Neuronal stem cell (in vitro differentiated cells): ENCODE measurements at regions not wholly inside any gene's neighbourhood (a gene's known extent, or its start where the extent isn't known, plus 50 kb on each side); places are given as distances from the start of the nearest gene placed in this dataset.

Experiments
- DNase-seq: peaks from one replicate; pipeline ENCODE4 v3.0.0-alpha.2; 2013; ENCODE audit warnings: low spot score
- H2AFZ ChIP-seq: one replicate; pipeline ENCODE4 v1.6.1; 2013; ENCODE audit warnings: mild to moderate bottlenecking, low read length, inconsistent platforms
- H2AK5ac ChIP-seq: 2 replicates; pipeline ENCODE4 v1.6.1; 2013; ENCODE audit warnings: low read depth, mild to moderate bottlenecking, inconsistent platforms, low read length, moderate library complexity, mixed read lengths
- H2BK120ac ChIP-seq: 2 replicates; pipeline ENCODE4 v1.6.1; 2013; ENCODE audit warnings: low read depth, mild to moderate bottlenecking, inconsistent platforms, low read length, moderate library complexity, mixed read lengths
- H2BK12ac ChIP-seq: one replicate; pipeline ENCODE4 v1.6.1; 2013; ENCODE audit warnings: low read length, inconsistent platforms
- H2BK15ac ChIP-seq: 2 replicates; pipeline ENCODE4 v1.6.1; 2013; ENCODE audit warnings: mild to moderate bottlenecking, low read length, inconsistent platforms, mixed read lengths
- H2BK5ac ChIP-seq: one replicate; pipeline ENCODE4 v1.6.1; 2013; ENCODE audit warnings: inconsistent platforms, mild to moderate bottlenecking, low read length, moderate library complexity
- H3K14ac ChIP-seq: one replicate; pipeline ENCODE4 v1.6.1; 2013; ENCODE audit warnings: low read length, inconsistent platforms
- H3K18ac ChIP-seq: 2 replicates; pipeline ENCODE4 v1.6.1; 2013; ENCODE audit warnings: low read length, inconsistent platforms
- H3K23ac ChIP-seq: 2 replicates; pipeline ENCODE4 v1.6.1; 2013; ENCODE audit warnings: low read depth, mild to moderate bottlenecking, mixed read lengths, low read length, inconsistent platforms; ENCODE audit not compliant: poor library complexity
- H3K27ac ChIP-seq: replicated peaks from 3 replicates; pipeline ENCODE4 v1.5.1; 2013; ENCODE audit warnings: low read length, inconsistent platforms
- H3K27me3 ChIP-seq, 3 experiments: 2 replicates each; pipeline ENCODE4 v1.6.1; 2013; ENCODE audit warnings: low read length in 3 of 3, mild to moderate bottlenecking in 2 of 3, inconsistent platforms in 1 of 3, low read depth in 1 of 3, mixed read lengths in 1 of 3, moderate library complexity in 1 of 3; ENCODE audit not compliant: control insufficient read depth in 3 of 3, insufficient read depth in 3 of 3
- H3K36me3 ChIP-seq, 2 donors: replicated peaks in 1 of 2; 2 replicates each; pipeline ENCODE4 v1.6.1; 2013; ENCODE audit warnings: low read length in 2 of 2; ENCODE audit not compliant: control insufficient read depth in 2 of 2, insufficient read depth in 2 of 2
- H3K4ac ChIP-seq: 2 replicates; pipeline ENCODE4 v1.6.1; 2013; ENCODE audit warnings: inconsistent platforms, mild to moderate bottlenecking, low read length, moderate library complexity
- H3K4me1 ChIP-seq, 2 donors: 1 replicate in 1 of 2; 2 replicates in 1 of 2; pipeline ENCODE4 v1.6.1; 2013; ENCODE audit warnings: low read length in 2 of 2, low read depth in 1 of 2; ENCODE audit not compliant: control insufficient read depth in 2 of 2, insufficient read depth in 1 of 2
- H3K4me2 ChIP-seq: one replicate; pipeline ENCODE4 v1.6.1; 2013; ENCODE audit warnings: mild to moderate bottlenecking, low read length, inconsistent platforms; ENCODE audit not compliant: insufficient read depth, poor library complexity, severe bottlenecking
- H3K4me3 ChIP-seq, 2 donors: 2 replicates each; pipeline ENCODE4 v1.5.1; 2013; ENCODE audit warnings: low read length in 2 of 2, mild to moderate bottlenecking in 2 of 2, inconsistent platforms in 1 of 2, moderate library complexity in 1 of 2
- H3K79me1 ChIP-seq: one replicate; pipeline ENCODE4 v1.6.1; 2013; ENCODE audit warnings: low read depth, mild to moderate bottlenecking, inconsistent platforms, low read length, moderate library complexity
- H3K9ac ChIP-seq: one replicate; pipeline ENCODE4 v1.6.1; 2013; ENCODE audit warnings: mild to moderate bottlenecking, low read depth, low read length, inconsistent platforms; ENCODE audit not compliant: poor library complexity
- H3K9me3 ChIP-seq, 2 donors: replicated peaks in 1 of 2; 2 replicates each; pipeline versions ENCODE3 to v1.6.1; 2013; ENCODE audit warnings: low read length in 2 of 2, mild to moderate bottlenecking in 2 of 2, inconsistent platforms in 1 of 2, low read depth in 1 of 2, mixed read lengths in 1 of 2, moderate library complexity in 1 of 2; ENCODE audit not compliant: control insufficient read depth in 2 of 2, insufficient read depth in 1 of 2
- H4K8ac ChIP-seq: one replicate; pipeline ENCODE4 v1.6.1; 2013; ENCODE audit warnings: low read depth, mild to moderate bottlenecking, inconsistent platforms, low read length, moderate library complexity
- H4K91ac ChIP-seq: one replicate; pipeline ENCODE4 v1.6.1; 2013; ENCODE audit warnings: low read length, low read depth, mild to moderate bottlenecking, inconsistent platforms; ENCODE audit not compliant: poor library complexity
- WGBS, 2 donors: extraction: QIAGEN DNeasy Blood & Tissue Kit; methylation state at CpG; one replicate each; pipeline ENCODE4 v1.1.7; 2013; ENCODE audit warnings: missing lambda C conversion rate in 2 of 2, mixed read lengths in 1 of 2; ENCODE audit not compliant: insufficient read length in 2 of 2, insufficient replicate concordance in 1 of 2; ENCODE audit errors: extremely low coverage in 2 of 2; 5-methylcytosine and 5-hydroxymethylcytosine counted together

DNA sequence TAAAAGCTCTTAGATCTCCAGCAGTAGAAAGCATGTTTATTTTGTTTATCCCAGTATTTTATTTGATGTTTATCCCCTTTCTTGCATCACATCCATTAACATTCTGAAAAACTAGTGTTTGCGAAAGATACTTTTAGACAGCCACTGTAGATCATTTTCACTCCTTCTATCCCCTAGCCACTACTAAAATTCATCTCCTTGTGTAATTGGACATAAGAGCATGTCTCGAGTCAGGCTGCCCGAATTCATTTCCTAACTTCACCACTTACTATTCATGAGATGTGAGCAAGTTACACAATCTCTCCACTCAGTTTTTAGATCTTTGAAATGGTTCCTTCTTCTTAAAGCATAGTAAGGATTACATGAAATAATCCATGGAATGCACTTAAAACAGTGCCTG lies 514.0 kb downstream of the KLF5 start:
- H3K23ac ChIP-seq, result no peak overlapping the region
- no peak for DNase-seq
- H3K9me3 ChIP-seq, result no peaks in the 10 kb centered on the region
- H3K4me2 ChIP-seq, result no peak overlapping the region
- no peaks in the 10 kb centered on the region for H3K4me1 ChIP-seq
- no peak overlapping the region for H3K9ac ChIP-seq
- WGBS, 2 donors, result no CpG with 5 or more reads among the region's 3 CpGs
- no peaks in the 10 kb centered on the region for H3K36me3 ChIP-seq
- H3K27ac ChIP-seq, result no peak overlapping the region
- no peak overlapping the region for H2BK120ac ChIP-seq
- no peak overlapping the region for H2BK5ac ChIP-seq
- no peaks in the 10 kb centered on the region for H3K79me1 ChIP-seq
- no peak overlapping the region for H3K14ac ChIP-seq
- no peak overlapping the region for H4K91ac ChIP-seq
- no peak overlapping the region for H4K8ac ChIP-seq
- H2AK5ac ChIP-seq, result no peak overlapping the region
- no peak overlapping the region for H2AFZ ChIP-seq
- no peak overlapping the region for H2BK15ac ChIP-seq
- no peak overlapping the region for H3K4me3 ChIP-seq
- no peak overlapping the region for H3K4ac ChIP-seq
- H2BK12ac ChIP-seq, result no peak overlapping the region
- H3K27me3 ChIP-seq, result no peaks in the 10 kb centered on the region
- no peak overlapping the region for H3K18ac ChIP-seq

DNA sequence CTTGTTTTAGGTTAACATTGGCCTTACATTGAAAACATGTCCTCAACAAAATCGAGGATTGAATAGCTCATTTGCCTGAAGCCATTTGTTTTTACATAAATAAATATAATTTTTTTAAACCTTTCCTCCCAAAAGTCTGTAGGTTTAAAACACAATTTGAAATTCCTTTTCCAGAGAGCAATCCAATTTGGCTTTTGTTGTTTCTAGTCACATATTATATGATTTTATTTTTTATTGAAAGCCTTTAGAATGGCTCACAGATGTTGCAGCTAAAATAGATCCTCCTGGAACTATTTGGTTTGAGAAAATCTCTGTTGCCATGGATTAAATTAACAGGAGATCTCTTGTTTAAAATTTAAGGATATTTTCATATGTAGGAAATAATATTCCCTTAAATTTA lies 512.6 kb downstream of the KLF5 start:
- Histone ChIP-seq H3K23ac (no peak overlapping the region), H3K4me1 (no peaks in the 10 kb centered on the region), H2BK5ac (no peak overlapping the region), H4K91ac (no peak overlapping the region), H2BK12ac (no peak overlapping the region), H3K36me3 (no peaks in the 10 kb centered on the region), H2BK15ac (no peak overlapping the region), H3K27ac (no peak overlapping the region), H3K4me3 (no peak overlapping the region), H4K8ac (no peak overlapping the region), H2AK5ac (no peak overlapping the region), H3K27me3 (no peaks in the 10 kb centered on the region), H3K9me3 (no peaks in the 10 kb centered on the region), H2BK120ac (no peak overlapping the region), H3K79me1 (no peaks in the 10 kb centered on the region), H3K9ac (no peak overlapping the region), H3K4me2 (no peak overlapping the region), H3K14ac (no peak overlapping the region), H3K4ac (no peak overlapping the region), H3K18ac (no peak overlapping the region), H2AFZ (no peak overlapping the region)
- no CpG with 5 or more reads among the region's 1 CpG for WGBS, 2 donors
- no peak for DNase-seq

DNA sequence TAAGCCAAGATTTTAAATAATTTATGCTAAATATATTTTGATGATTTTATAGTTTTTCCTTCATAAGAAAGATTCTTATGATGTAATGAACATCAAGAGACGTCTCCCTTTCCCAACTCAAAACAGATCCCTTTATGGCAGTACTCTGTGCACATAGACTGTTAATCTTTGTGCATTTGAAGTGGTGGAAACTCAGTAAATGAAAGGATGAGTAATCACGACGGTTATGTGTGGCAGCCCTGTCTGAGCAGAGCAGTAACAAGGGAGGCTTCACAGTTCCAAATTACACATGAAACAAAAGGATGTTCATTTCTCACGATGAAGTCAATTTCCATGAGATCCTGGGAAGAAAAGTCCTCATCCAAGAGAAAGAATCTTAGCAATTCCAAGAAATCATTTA lies 498.1 kb downstream of the KLF5 start:
- Histone ChIP-seq H2BK15ac (no peak overlapping the region), H2AFZ (no peak overlapping the region), H3K4me1 (peaks cover 0 to 1% of the 10 kb centered on the region in 2 donors), H3K4ac (no peak overlapping the region), H2AK5ac (no peak overlapping the region), H4K91ac (no peak overlapping the region), H3K9me3 (no peaks in the 10 kb centered on the region), H2BK120ac (no peak overlapping the region), H3K18ac (no peak overlapping the region), H3K4me3 (no peak overlapping the region), H3K23ac (no peak overlapping the region), H4K8ac (no peak overlapping the region), H3K27ac (no peak overlapping the region), H3K27me3 (peaks cover 0 to 2% (median 0%) of the 10 kb centered on the region in 3 experiments), H3K14ac (no peak overlapping the region), H3K79me1 (no peaks in the 10 kb centered on the region), H3K9ac (no peak overlapping the region), H3K4me2 (no peak overlapping the region), H2BK5ac (no peak overlapping the region), H2BK12ac (no peak overlapping the region), H3K36me3 (no peaks in the 10 kb centered on the region)
- WGBS, 2 donors, result no CpG with 5 or more reads among the region's 4 CpGs
- no peak for DNase-seq

DNA sequence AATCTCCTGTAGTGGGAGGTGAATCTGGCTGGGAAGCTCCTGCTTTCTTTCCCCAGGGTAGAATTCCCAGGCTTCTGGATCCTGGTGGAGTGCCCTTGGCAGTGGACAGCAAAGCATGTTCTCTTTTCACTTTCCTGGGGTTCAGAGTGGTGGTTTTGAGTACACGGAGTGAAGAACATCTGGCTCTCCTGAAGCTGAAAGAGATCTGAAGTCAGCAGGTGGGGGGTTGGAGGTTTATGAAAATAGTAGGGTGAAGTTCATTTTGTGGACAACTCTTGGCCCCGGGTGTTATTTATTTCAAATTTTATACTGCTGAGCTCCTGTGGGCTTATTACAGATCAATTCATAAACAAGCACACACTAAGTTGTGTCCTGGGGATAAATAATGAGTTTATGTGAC lies 497.3 kb downstream of the KLF5 start:
- no peak overlapping the region for H2BK15ac ChIP-seq
- H3K23ac ChIP-seq, result no peak overlapping the region
- no peak overlapping the region for H3K9ac ChIP-seq
- no peak overlapping the region for H3K27ac ChIP-seq
- peaks cover 0 to 1% of the 10 kb centered on the region in 2 donors for H3K4me1 ChIP-seq
- no peak overlapping the region for H3K4me2 ChIP-seq
- H3K14ac ChIP-seq, result no peak overlapping the region
- H3K27me3 ChIP-seq, result peaks cover 0 to 2% (median 0%) of the 10 kb centered on the region in 3 experiments
- WGBS, 2 donors, result no CpG with 5 or more reads among the region's 2 CpGs
- no peaks in the 10 kb centered on the region for H3K36me3 ChIP-seq
- H2BK12ac ChIP-seq, result no peak overlapping the region
- H4K91ac ChIP-seq, result no peak overlapping the region
- no peak overlapping the region for H2BK5ac ChIP-seq
- no peak overlapping the region for H3K18ac ChIP-seq
- H2AK5ac ChIP-seq, result no peak overlapping the region
- H3K79me1 ChIP-seq, result no peaks in the 10 kb centered on the region
- no peak overlapping the region for H3K4me3 ChIP-seq
- H4K8ac ChIP-seq, result no peak overlapping the region
- no peaks in the 10 kb centered on the region for H3K9me3 ChIP-seq
- no peak overlapping the region for H2AFZ ChIP-seq
- H3K4ac ChIP-seq, result no peak overlapping the region
- DNase-seq, result no peak
- H2BK120ac ChIP-seq, result no peak overlapping the region
